K562 (cell line): ENCODE measurements at regions not wholly inside any gene's neighbourhood (a gene's known extent, or its start where the extent isn't known, plus 50 kb on each side); places are given as distances from the start of the nearest gene placed in this dataset.

ENCODE experiments used
- CSDE1 ChIP-seq, 2 experiments: fragments of 450-650 bp; IDR thresholded peaks; 2 replicates each; pipeline ENCODE4 v1.6.1; 2016; ENCODE audit warnings: mild to moderate bottlenecking in 1 of 2
- E2F3 ChIP-seq: fragments of 250-450 bp; sonication (Bioruptor Pico); IDR thresholded peaks from 2 replicates; pipeline ENCODE4 v1.4.0; 2020; ENCODE audit warnings: mild to moderate bottlenecking
- GABPB2 ChIP-seq: fragments of 250-450 bp; sonication (Bioruptor Pico); conservative IDR thresholded peaks from 2 replicates; pipeline ENCODE4 v1.5.1; 2021; ENCODE audit warnings: mild to moderate bottlenecking
- GATA2 ChIP-seq: sonication (generic); formaldehyde crosslinking; IDR thresholded peaks from 2 replicates; pipeline ENCODE4 v1.4.0; 2020; ENCODE audit warnings: mild to moderate bottlenecking, missing genetic modification reagents
- GTF2B ChIP-seq: IDR thresholded peaks from 2 replicates; pipeline ENCODE4 v1.6.1; 2011; ENCODE audit not compliant: insufficient read length; ENCODE audit errors: extremely low read depth
- MBD2 ChIP-seq: sonication (generic); IDR thresholded peaks from 2 replicates; pipeline ENCODE4 v1.6.1; 2016; ENCODE audit warnings: low read depth, borderline replicate concordance
- MTA1 ChIP-seq: fragments of 450-650 bp; IDR thresholded peaks from 2 replicates; pipeline ENCODE4 v1.6.1; 2017; ENCODE audit warnings: borderline replicate concordance
- NCOA2 ChIP-seq, 2 experiments: fragments of 450-650 bp; IDR thresholded peaks; 2 replicates each; pipeline ENCODE4 v1.6.1; 2018; ENCODE audit warnings: mild to moderate bottlenecking in 2 of 2, moderate library complexity in 1 of 2; ENCODE audit not compliant: partially characterized antibody in 2 of 2
- NFE2 ChIP-seq: IDR thresholded peaks from 2 replicates; pipeline ENCODE4 v1.6.1; 2014; ENCODE audit warnings: antibody characterized with exemption, low read depth
- NONO ChIP-seq, 2 experiments: fragments of 200-400 bp in 1 of 2; fragments of 450-650 bp in 1 of 2; formaldehyde crosslinking in 1 of 2; IDR thresholded peaks; 2 replicates each; pipeline ENCODE4 v1.6.1; 2017; ENCODE audit warnings: low read depth in 2 of 2, mild to moderate bottlenecking in 2 of 2, moderate library complexity in 2 of 2, low read length in 1 of 2
- POLR2H ChIP-seq: IDR thresholded peaks from 2 replicates; pipeline ENCODE4 v1.6.1; 2016; ENCODE audit warnings: missing genetic modification characterization, low read depth, mild to moderate bottlenecking, control low read depth, missing compliant biosample characterization, moderate library complexity
- RAD21 ChIP-seq, 2 experiments: fragments of 250-450 bp in 1 of 2; fragments of 450-650 bp in 1 of 2; sonication (Bioruptor Pico) in 1 of 2; formaldehyde crosslinking in 1 of 2; IDR thresholded peaks in 1 of 2; conservative IDR thresholded peaks in 1 of 2; 2 replicates each; pipeline versions ENCODE4 v1.4.0 to v1.8.0; 2020 to 2022; ENCODE audit warnings: mild to moderate bottlenecking in 2 of 2, moderate library complexity in 1 of 2
- RREB1 ChIP-seq: fragments of 250-450 bp; sonication (Bioruptor Pico); IDR thresholded peaks from 2 replicates; pipeline ENCODE4 v1.4.0; 2020
- TCF7L2 ChIP-seq: fragments of 150-350 bp; IDR thresholded peaks from 2 replicates; pipeline ENCODE4 v1.6.1; 2016; ENCODE audit warnings: low read depth, mild to moderate bottlenecking, low read length, moderate library complexity
- TSHZ1 ChIP-seq: fragments of 250-450 bp; sonication (Bioruptor Pico); IDR thresholded peaks from 2 replicates; pipeline ENCODE4 v1.4.0; 2020; ENCODE audit warnings: mild to moderate bottlenecking, moderate library complexity
- ZNF253 ChIP-seq: fragments of 250-450 bp; sonication (Bioruptor Pico); conservative IDR thresholded peaks from 2 replicates; pipeline ENCODE4 v1.6.1; 2021; ENCODE audit warnings: mild to moderate bottlenecking
- ZNF277 ChIP-seq: fragments of 250-450 bp; sonication (Bioruptor Pico); IDR thresholded peaks from 2 replicates; pipeline ENCODE4 v1.8.0; 2022; ENCODE audit warnings: inconsistent platforms, mild to moderate bottlenecking, moderate library complexity, borderline replicate concordance
- ZNF354B ChIP-seq: fragments of 250-450 bp; sonication (Bioruptor Pico); IDR thresholded peaks from 2 replicates; pipeline ENCODE4 v1.4.0; 2020

- TF ChIP-seq RAD21 (CRISPR knock-in tag; conservative IDR thresholded peaks at IDR 0.05 in 1 of 2, IDR thresholded peaks at IDR 0.05 in 1 of 2) (peak in 1 of 2 experiments; percentile 18; a peak in 2 of 4 replicates), GATA2 (peak; percentile 73), GTF2B (no peak), NFE2 (no peak), NCOA2 (IDR thresholded peaks at IDR 0.05; ENCODE audit: partially characterized antibody in 2 of 2) (no peak), CSDE1 (IDR thresholded peaks at IDR 0.05) (no peak), GABPB2 (CRISPR knock-in tag) (no peak), NONO (IDR thresholded peaks at IDR 0.05; ENCODE audit: low read depth in 2 of 2, low read length in 1 of 2) (no peak), POLR2H (tag) (no peak; the same call in 1 of the 2 replicates), MTA1 (no peak), ZNF277 (CRISPR knock-in tag) (no peak), E2F3 (CRISPR knock-in tag) (no peak), TSHZ1 (CRISPR knock-in tag) (no peak), MBD2 (no peak), ZNF354B (no peak), ZNF253 (CRISPR knock-in tag) (no peak), TCF7L2 (no peak), RREB1 (CRISPR knock-in tag) (no peak)
These were observed 220.9 kb upstream of the MYLIP start (continued) for GRCh38 chr6:15907914-15908518.
